Hypothalamus (tissue), 51 donors: ENCODE measurements at regions not wholly inside any gene's neighbourhood (a gene's known extent, or its start where the extent isn't known, plus 50 kb on each side); places are given as distances from the start of the nearest gene placed in this dataset.
"Not testable (repeated sequence)": the region's sequence is repeated elsewhere in the genome, so short reads cannot be mapped to it uniquely, and the experiment has no call there.

ENCODE experiments used
- DNase-seq, 51 donors: peaks; one replicate each; lab custom pipeline; 2025; lab: John Stamatoyannopoulos, UW

DNA sequence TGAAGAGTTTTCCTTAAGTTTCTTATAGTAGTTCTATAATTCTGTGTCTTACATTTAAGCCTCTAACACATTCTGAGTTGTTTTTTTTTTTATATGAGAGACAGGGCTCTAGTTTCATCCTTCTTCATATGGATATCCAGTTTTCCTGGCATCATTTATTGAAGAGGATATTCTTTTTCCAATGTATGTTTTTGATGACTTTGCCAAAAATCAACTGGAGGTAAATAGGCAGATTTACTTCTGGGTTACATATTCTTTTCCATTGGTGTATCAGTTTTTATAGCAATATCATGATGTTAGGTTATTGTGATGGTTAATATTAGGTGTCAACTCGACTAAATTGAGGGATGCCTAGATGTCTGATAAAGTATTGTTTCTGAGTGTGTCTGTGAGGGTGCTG lies 650.7 kb upstream of the GRID2 start:
- no peak for DNase-seq

GRCh38 chr4:91681091-91681490 lies 622.7 kb upstream of the GRID2 start:
- DNase-seq: no peak

DNA sequence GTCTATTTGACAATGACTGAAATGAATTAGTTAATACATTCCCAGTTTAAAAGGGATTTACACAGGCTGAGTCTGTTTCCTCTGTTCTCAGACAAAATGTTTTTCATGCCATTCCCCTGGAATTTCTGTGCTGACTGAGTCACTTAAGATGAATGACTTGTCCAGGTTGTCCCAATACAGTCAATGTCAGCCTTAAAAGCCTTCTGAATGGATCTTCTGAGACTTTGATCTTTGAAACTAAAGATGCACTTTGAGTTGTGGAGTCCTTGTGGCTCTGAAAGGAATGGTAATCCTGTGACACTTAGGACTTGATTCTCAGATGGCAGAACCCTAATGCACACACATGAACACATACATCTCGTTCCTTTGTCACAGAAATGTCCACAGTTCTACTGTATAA lies 622.2 kb upstream of the GRID2 start:
- no peak for DNase-seq

GRCh38 chr4:91684955-91685354 lies 618.8 kb upstream of the GRID2 start:
- no peak for DNase-seq

GRCh38 chr4:91688413-91688812 lies 615.4 kb upstream of the GRID2 start:
- DNase-seq: no peak

- not testable (repeated sequence) for DNase-seq
Measured at GRCh38 chr4:91699691-91700090, 604.1 kb upstream of the GRID2 start.

- DNase-seq: no peak
Measured at GRCh38 chr4:91729851-91730250, 573.9 kb upstream of the GRID2 start.

GRCh38 chr4:91734682-91735081 lies 569.1 kb upstream of the GRID2 start:
- no peak for DNase-seq

DNA sequence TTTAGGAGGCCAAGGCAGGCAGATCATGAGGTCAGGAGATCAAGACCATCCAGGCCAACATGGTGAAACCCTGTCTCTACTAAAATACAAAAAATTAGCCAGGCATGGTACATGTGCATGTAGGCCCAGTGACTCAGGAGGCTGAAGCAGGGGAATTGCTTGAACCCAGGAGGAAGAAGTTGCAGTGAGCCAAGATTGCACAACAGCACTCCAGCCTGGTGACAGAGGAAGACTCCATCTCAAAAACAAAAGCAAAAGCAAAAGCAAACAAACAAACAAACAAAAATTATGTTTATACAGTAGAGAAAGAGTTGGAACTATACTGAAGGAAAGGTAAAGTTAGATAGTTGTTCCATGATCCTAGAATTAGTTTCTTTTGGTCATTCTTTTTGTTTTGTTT lies 564.9 kb upstream of the GRID2 start:
- DNase-seq: not testable (repeated sequence)

DNA sequence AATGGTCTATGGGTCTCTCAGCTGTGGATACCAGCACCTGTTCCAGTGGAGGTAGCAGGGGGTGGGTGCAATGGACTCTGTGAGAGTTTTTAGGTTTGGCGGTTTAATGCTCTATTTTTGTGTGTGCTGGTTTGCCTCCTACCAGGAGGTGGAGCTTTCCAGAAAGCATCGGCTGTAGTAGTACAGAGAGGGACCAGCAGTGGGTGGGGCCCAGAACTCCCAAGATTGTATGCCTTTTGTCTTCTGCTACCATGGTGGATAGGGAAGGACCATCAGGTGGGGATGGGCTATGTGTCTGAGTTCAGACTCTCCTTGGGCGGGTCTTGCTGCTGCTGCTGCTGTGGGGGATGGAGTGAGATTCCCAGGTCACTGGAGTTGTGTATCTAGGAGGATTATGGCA lies 557.2 kb upstream of the GRID2 start:
- DNase-seq: no peak

- DNase-seq: no peak
Measured at GRCh38 chr4:91751961-91752360, 551.8 kb upstream of the GRID2 start.

DNA sequence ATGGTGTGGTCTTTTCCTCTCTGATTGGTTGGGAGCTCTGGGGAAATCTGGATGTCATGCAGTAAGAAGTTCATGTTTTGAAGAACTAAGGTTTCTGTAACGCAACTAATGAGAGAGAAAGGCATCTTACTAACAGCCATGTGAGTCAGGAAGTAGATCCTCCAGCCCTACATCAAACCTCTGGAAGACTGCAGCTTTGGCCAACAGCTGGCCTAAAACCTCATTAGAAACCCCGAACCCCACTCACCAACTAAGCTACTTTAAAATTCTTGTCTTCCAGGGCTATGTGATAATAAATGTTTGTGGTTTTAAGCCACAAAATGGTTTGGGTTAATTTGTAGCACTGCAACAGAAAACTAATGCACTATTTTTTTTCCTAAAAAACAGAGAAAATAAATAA lies 549.0 kb upstream of the GRID2 start:
- no peak for DNase-seq

- DNase-seq: no peak
Measured at GRCh38 chr4:91758487-91758886, 545.3 kb upstream of the GRID2 start.

GRCh38 chr4:91764085-91764484 lies 539.7 kb upstream of the GRID2 start:
- DNase-seq: no peak

- DNase-seq: no peak
Measured at GRCh38 chr4:91769912-91770311, 533.9 kb upstream of the GRID2 start.

- not testable (repeated sequence) for DNase-seq
Measured at GRCh38 chr4:91791631-91792030, 512.1 kb upstream of the GRID2 start.

DNA sequence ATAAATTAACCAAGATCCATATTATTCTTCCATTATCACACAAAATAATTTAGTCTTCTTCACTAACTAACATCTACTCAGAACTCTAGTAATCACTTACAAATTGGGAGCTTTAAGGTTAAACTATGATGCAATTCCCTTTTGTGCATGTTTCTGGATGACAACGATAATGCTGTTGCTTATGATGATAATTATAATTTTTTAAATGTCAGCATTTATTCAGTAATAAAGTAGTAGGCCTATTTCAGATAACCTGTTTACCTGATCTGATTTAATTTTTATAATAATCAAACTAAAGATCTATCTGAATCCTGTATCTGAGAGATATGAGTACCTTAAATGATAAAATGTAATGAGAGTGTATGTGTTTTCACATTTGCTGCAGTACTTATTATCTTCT lies 507.8 kb upstream of the GRID2 start:
- DNase-seq: no peak

GRCh38 chr4:91812319-91812718 lies 491.4 kb upstream of the GRID2 start:
- DNase-seq: no peak

GRCh38 chr4:91824773-91825172 lies 479.0 kb upstream of the GRID2 start:
- DNase-seq: no peak

GRCh38 chr4:91826186-91826585 lies 477.6 kb upstream of the GRID2 start:
- DNase-seq: no peak

DNA sequence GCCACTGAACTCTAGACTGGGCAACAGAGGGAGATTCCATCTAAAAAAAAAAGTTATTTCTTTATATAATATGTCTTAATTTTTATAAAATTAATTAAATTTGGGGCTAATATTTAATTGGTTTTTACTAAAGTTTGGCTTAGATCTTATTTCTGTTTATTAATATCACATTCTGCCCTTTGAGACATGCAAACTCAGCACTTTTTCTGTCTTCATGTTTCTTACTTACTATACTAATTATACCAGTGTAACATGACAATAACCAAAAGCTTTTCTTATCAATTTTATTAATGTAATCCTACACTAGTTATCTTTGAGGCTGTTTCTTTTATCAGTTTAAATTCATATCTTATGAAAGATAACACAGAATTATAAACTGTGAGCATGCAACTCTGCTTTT lies 475.9 kb upstream of the GRID2 start:
- no peak for DNase-seq

DNA sequence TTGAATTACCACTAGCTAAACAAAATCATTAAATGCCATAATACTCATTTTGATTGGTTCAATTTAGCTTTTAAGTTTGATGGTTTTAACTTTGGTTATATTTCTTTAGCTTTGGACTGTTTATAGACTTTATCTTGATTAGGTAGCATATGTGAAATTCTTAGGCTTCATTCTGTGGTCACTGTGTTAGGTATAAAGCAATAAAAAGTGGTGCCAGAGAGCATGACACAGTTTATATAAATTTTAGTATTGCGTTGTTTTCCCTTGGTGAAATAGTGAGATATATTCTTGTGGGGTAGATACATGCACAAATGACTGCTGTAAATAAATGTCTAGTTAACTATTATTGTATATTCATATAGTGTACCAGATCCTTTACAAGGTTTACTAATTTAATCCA lies 474.2 kb upstream of the GRID2 start:
- no peak for DNase-seq

DNA sequence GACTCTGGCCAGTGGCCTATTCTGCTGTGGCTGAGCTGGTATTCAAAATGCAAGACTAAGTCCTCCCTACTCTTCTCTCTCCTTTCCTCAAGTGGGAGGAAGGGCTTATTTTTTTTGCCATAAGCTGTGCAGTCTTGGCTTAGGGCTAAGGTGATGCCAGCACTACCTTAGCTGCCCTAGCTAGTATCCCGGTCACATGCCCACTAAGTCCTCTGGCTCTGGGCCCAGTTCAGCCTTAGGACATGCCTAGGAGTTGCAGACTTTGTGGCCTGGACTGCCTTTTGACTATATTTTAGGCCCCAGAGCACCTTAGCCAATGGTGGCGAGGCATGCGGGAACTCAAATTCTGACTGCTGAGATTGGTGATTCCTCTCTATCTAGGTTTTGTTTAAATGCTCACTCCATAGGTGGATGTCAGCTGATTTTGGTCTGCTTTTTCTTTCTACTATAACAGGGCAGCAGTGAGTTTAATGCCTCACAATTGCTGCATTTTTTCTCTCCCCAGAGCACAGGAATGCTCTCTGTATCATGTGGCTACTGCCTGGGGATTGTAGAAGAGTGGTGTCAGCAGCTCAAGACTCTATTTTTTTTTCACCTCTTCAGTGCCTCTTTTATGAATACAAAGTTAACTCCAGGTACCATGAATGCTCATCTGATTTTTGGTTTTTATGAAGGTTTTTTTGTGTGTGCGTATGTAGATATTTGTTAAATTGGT lies 472.9 kb upstream of the GRID2 start:
- DNase-seq: no peak
